MM.1S (cell line): ENCODE measurements at regions not wholly inside any gene's neighbourhood (a gene's known extent, or its start where the extent isn't known, plus 50 kb on each side); places are given as distances from the start of the nearest gene placed in this dataset.

Experiments
- DNase-seq: peaks from one replicate; pipeline ENCODE4 v3.0.0-alpha.2; 2015
- H2AFZ ChIP-seq: fragments of 300-600 bp; sonication (generic); 2 replicates; pipeline ENCODE4 v1.6.0; 2016; ENCODE audit warnings: antibody characterized with exemption, low read length
- H3F3A ChIP-seq: fragments of 300-600 bp; sonication (generic); 2 replicates; pipeline ENCODE4 v1.6.1; 2016; ENCODE audit warnings: mild to moderate bottlenecking, antibody characterized with exemption, low read length, moderate library complexity, mixed read lengths; ENCODE audit not compliant: insufficient read depth
- H3K27ac ChIP-seq: fragments of 300-600 bp; sonication (generic); 2 replicates; pipeline ENCODE4 v1.5.1; 2016; ENCODE audit warnings: mild to moderate bottlenecking, low read length
- H3K27me3 ChIP-seq: fragments of 300-600 bp; sonication (generic); replicated peaks from 2 replicates; pipeline ENCODE4 v1.6.0; 2016; ENCODE audit warnings: low read length; ENCODE audit not compliant: insufficient read depth
- H3K36me3 ChIP-seq: fragments of 300-600 bp; sonication (generic); replicated peaks from 2 replicates; pipeline ENCODE4 v1.6.1; 2016; ENCODE audit warnings: mild to moderate bottlenecking, low read length, mixed read lengths; ENCODE audit not compliant: insufficient read depth
- H3K4me1 ChIP-seq: fragments of 300-600 bp; sonication (generic); 2 replicates; pipeline ENCODE4 v1.6.1; 2016; ENCODE audit warnings: low read length, mixed read lengths
- H3K4me2 ChIP-seq: fragments of 300-600 bp; sonication (generic); 2 replicates; pipeline ENCODE4 v1.6.0; 2016; ENCODE audit warnings: low read depth, low read length
- H3K4me3 ChIP-seq: fragments of 300-600 bp; sonication (generic); 2 replicates; pipeline ENCODE4 v1.5.1; 2016; ENCODE audit warnings: low read length, mixed read lengths
- H3K79me2 ChIP-seq: fragments of 300-600 bp; sonication (generic); 2 replicates; pipeline ENCODE4 v1.6.1; 2016; ENCODE audit warnings: mixed run types, low read length, mixed read lengths
- H3K9ac ChIP-seq: fragments of 300-600 bp; sonication (generic); 2 replicates; pipeline ENCODE4 v1.6.1; 2016; ENCODE audit warnings: low read length, mixed read lengths
- H3K9me2 ChIP-seq: fragments of 300-600 bp; sonication (generic); replicated peaks from 2 replicates; pipeline ENCODE4 v1.6.1; 2016; ENCODE audit warnings: mild to moderate bottlenecking, low read length, mixed read lengths; ENCODE audit not compliant: insufficient read depth
- H3K9me3 ChIP-seq: fragments of 300-600 bp; sonication (generic); replicated peaks from 2 replicates; pipeline ENCODE4 v1.6.1; 2016; ENCODE audit warnings: mild to moderate bottlenecking, low read length, mixed read lengths; ENCODE audit not compliant: insufficient read depth
- H4K20me1 ChIP-seq: fragments of 300-600 bp; sonication (generic); 2 replicates; pipeline ENCODE4 v1.6.1; 2016; ENCODE audit warnings: mild to moderate bottlenecking, low read length, moderate library complexity, mixed read lengths; ENCODE audit not compliant: insufficient read depth
- EZH2 ChIP-seq: fragments of 300-600 bp; sonication (generic); optimal IDR thresholded peaks from 2 replicates; pipeline ENCODE3; 2017; ENCODE audit warnings: low read depth, mild to moderate bottlenecking, antibody characterized with exemption, low read length, mixed read lengths
- EZH2phosphoT487 ChIP-seq: fragments of 300-600 bp; sonication (generic); IDR thresholded peaks from 2 replicates; pipeline ENCODE4 v1.6.1; 2018; ENCODE audit warnings: antibody characterized with exemption, low read length
- TF ChIP-seq, protein P1 (sequence below): fragments of 300-600 bp; sonication (generic); IDR thresholded peaks from 2 replicates; pipeline ENCODE4 v1.5.1; 2016; ENCODE audit warnings: antibody characterized with exemption, low read length, mixed read lengths

DNA sequence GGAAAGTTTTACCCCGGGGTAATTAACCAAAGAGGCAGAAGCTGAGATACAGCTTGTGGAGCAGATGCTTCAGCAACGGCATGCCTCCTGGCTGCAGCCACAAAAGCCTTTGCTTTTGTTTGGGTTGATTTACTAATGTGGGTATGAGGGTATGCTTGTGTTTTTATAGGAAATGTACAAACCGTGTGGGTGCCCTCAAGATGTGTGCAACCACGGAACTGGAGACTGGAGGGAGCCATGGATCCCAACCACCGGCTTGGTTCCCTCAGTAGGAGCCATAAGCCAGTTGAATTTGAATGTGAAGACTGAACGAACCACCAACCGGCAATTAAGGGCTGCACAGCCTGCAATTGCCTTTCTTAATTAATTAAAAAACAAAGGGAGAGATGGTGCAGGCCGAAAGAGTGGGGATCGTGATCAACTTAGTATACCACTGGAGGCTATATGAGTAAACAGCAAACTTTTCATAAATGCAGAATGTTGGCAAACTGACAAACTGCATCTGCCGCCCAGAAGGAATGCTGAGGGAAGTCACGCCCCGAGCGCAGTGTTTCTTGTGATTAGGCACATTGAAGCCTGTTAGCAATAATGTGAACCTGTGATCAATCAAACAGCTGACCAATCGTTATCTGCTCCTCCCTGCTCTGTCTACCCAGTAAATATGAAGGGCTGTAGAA lies 104.1 kb downstream of the DISP1 start:
- Histone ChIP-seq H3F3A (no peaks in the 10 kb centered on the region), H3K4me3 (no peak overlapping the region), H3K9ac (no peak overlapping the region), H3K9me3 (no peaks in the 10 kb centered on the region), H3K4me1 (no peaks in the 10 kb centered on the region), H2AFZ (no peak overlapping the region), H3K27ac (no peak overlapping the region), H3K9me2 (no peaks in the 10 kb centered on the region), H3K36me3 (no peaks in the 10 kb centered on the region), H3K27me3 (no peaks in the 10 kb centered on the region), H4K20me1 (no peaks in the 10 kb centered on the region), H3K79me2 (no peaks in the 10 kb centered on the region), H3K4me2 (no peak overlapping the region)
- no peak for DNase-seq
- TF ChIP-seq, protein P1, sequence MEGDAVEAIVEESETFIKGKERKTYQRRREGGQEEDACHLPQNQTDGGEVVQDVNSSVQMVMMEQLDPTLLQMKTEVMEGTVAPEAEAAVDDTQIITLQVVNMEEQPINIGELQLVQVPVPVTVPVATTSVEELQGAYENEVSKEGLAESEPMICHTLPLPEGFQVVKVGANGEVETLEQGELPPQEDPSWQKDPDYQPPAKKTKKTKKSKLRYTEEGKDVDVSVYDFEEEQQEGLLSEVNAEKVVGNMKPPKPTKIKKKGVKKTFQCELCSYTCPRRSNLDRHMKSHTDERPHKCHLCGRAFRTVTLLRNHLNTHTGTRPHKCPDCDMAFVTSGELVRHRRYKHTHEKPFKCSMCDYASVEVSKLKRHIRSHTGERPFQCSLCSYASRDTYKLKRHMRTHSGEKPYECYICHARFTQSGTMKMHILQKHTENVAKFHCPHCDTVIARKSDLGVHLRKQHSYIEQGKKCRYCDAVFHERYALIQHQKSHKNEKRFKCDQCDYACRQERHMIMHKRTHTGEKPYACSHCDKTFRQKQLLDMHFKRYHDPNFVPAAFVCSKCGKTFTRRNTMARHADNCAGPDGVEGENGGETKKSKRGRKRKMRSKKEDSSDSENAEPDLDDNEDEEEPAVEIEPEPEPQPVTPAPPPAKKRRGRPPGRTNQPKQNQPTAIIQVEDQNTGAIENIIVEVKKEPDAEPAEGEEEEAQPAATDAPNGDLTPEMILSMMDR = no peak
- TF ChIP-seq EZH2 (no peak), EZH2phosphoT487 (no peak)

DNA sequence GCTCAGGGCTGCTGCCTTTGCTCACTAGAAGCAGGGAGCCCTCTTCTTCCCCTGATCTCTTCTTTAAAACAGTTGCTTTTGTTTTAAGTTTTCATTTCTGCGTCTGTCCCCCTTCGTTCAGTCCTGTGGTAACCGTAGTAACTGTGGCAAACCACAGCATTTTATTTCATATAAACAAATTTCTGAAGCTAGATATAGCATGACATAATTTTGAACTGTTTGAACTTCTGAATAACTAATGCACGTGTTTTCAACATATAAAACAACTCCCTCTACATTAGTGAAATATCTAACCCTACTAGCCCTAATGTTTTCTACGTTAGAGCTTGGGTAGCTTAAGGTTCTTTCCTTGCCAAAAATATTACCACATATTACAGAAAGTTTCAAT lies 104.6 kb downstream of the DISP1 start:
- H3K36me3 ChIP-seq = no peaks in the 10 kb centered on the region
- H3K4me3 ChIP-seq = no peak overlapping the region
- no peak overlapping the region for H2AFZ ChIP-seq
- H3K9me3 ChIP-seq = no peaks in the 10 kb centered on the region
- DNase-seq = no peak
- no peak overlapping the region for H3K27ac ChIP-seq
- H4K20me1 ChIP-seq = no peaks in the 10 kb centered on the region
- TF ChIP-seq EZH2phosphoT487 (no peak), EZH2 (no peak)
- TF ChIP-seq, protein P1 = no peak
- no peaks in the 10 kb centered on the region for H3K9me2 ChIP-seq
- H3K27me3 ChIP-seq = no peaks in the 10 kb centered on the region
- H3K79me2 ChIP-seq = no peaks in the 10 kb centered on the region
- no peaks in the 10 kb centered on the region for H3F3A ChIP-seq
- no peak overlapping the region for H3K4me2 ChIP-seq
- H3K9ac ChIP-seq = no peak overlapping the region
- H3K4me1 ChIP-seq = no peaks in the 10 kb centered on the region

- no peak overlapping the region for H3K27ac ChIP-seq
- no peaks in the 10 kb centered on the region for H4K20me1 ChIP-seq
- H3K4me3 ChIP-seq = no peak overlapping the region
- H3K9me2 ChIP-seq = no peaks in the 10 kb centered on the region
- no peak overlapping the region for H3K9ac ChIP-seq
- no peaks in the 10 kb centered on the region for H3K4me1 ChIP-seq
- no peaks in the 10 kb centered on the region for H3F3A ChIP-seq
- H3K9me3 ChIP-seq = no peaks in the 10 kb centered on the region
- H2AFZ ChIP-seq = no peak overlapping the region
- H3K36me3 ChIP-seq = no peaks in the 10 kb centered on the region
- H3K79me2 ChIP-seq = no peaks in the 10 kb centered on the region
- TF ChIP-seq EZH2phosphoT487 (no peak), EZH2 (no peak)
- TF ChIP-seq, protein P1 = no peak
- no peak for DNase-seq
- no peaks in the 10 kb centered on the region for H3K27me3 ChIP-seq
- no peak overlapping the region for H3K4me2 ChIP-seq
These were observed 105.3 kb downstream of the DISP1 start for GRCh38 chr1:222920169-222920568.
